ENCODE measurements at regions not wholly inside any gene's neighbourhood (a gene's known extent, or its start where the extent isn't known, plus 50 kb on each side); places are given as distances from the start of the nearest gene placed in this dataset.
A peak's percentile ranks its signal among the peaks of the same experiment; 100 is the strongest.

- Histone ChIP-seq H3K36me3 (ENCODE audit: insufficient read depth) (no peaks in the 10 kb centered on the region), H2AFZ (ENCODE audit: low read depth) (no peak overlapping the region), H3K79me2 (ENCODE audit: insufficient read depth, low read depth) (no peaks in the 10 kb centered on the region), H3K4me3 (IDR thresholded peaks at IDR 0.05; ENCODE audit: insufficient read depth, low read depth, low read length) (no peak overlapping the region), H3K4me2 (no peak overlapping the region), H4K20me1 (ENCODE audit: insufficient read depth) (no peaks in the 10 kb centered on the region), H3K4me1 (ENCODE audit: low read depth, poor library complexity, severe bottlenecking) (no peaks in the 10 kb centered on the region), H3K9ac (no peak overlapping the region), H3K27me3 (ENCODE audit: insufficient read depth, low read depth) (no peaks in the 10 kb centered on the region), H3K27ac (no peak overlapping the region)
- no peak for TF ChIP-seq CTCF (conservative IDR thresholded peaks at IDR 0.05; ENCODE audit: low read depth, low read length)
Measured at GRCh38 chr6:134647861-134648260, 302.0 kb downstream of the ALDH8A1 start.

GRCh38 chr6:134642819-134643218 is 307.1 kb downstream of the ALDH8A1 start:
- H3K4me3 ChIP-seq (IDR thresholded peaks at IDR 0.05; ENCODE audit: insufficient read depth, low read depth, low read length): no peak overlapping the region

GRCh38 chr6:134642279-134642678 is 307.6 kb downstream of the ALDH8A1 start:
- H3K4me1 ChIP-seq (ENCODE audit: low read depth, poor library complexity, severe bottlenecking): peaks cover 38% of the 10 kb centered on the region
- H2AFZ ChIP-seq (ENCODE audit: low read depth): no peak overlapping the region
- no peak for TF ChIP-seq CTCF (conservative IDR thresholded peaks at IDR 0.05; ENCODE audit: low read depth, low read length)
- no peak overlapping the region for H3K27ac ChIP-seq
- no peak overlapping the region for H3K9ac ChIP-seq
- no peak overlapping the region for H3K4me2 ChIP-seq
- no peak overlapping the region for H3K4me3 ChIP-seq (IDR thresholded peaks at IDR 0.05; ENCODE audit: insufficient read depth, low read depth, low read length)
- H3K79me2 ChIP-seq (ENCODE audit: insufficient read depth, low read depth): no peaks in the 10 kb centered on the region
- no peaks in the 10 kb centered on the region for H3K27me3 ChIP-seq (ENCODE audit: insufficient read depth, low read depth)
- no peaks in the 10 kb centered on the region for H3K36me3 ChIP-seq (ENCODE audit: insufficient read depth)
- no peaks in the 10 kb centered on the region for H4K20me1 ChIP-seq (ENCODE audit: insufficient read depth)

More at GRCh38 chr6:134642819-134643218, 307.1 kb downstream of the ALDH8A1 start:
- Histone ChIP-seq H3K27ac (no peak overlapping the region), H2AFZ (ENCODE audit: low read depth) (no peak overlapping the region), H3K36me3 (ENCODE audit: insufficient read depth) (no peaks in the 10 kb centered on the region), H4K20me1 (ENCODE audit: insufficient read depth) (no peaks in the 10 kb centered on the region), H3K4me2 (no peak overlapping the region), H3K27me3 (ENCODE audit: insufficient read depth, low read depth) (no peaks in the 10 kb centered on the region), H3K79me2 (ENCODE audit: insufficient read depth, low read depth) (no peaks in the 10 kb centered on the region), H3K9ac (no peak overlapping the region), H3K4me1 (ENCODE audit: low read depth, poor library complexity, severe bottlenecking) (peaks cover 32% of the 10 kb centered on the region)
- no peak for TF ChIP-seq CTCF (conservative IDR thresholded peaks at IDR 0.05; ENCODE audit: low read depth, low read length)

GRCh38 chr6:134640975-134641429 is 308.9 kb downstream of the ALDH8A1 start:
- Histone ChIP-seq H3K27me3 (ENCODE audit: insufficient read depth, low read depth) (no peaks in the 10 kb centered on the region), H3K4me3 (IDR thresholded peaks at IDR 0.05; ENCODE audit: insufficient read depth, low read depth, low read length) (no peak overlapping the region), H3K4me1 (ENCODE audit: low read depth, poor library complexity, severe bottlenecking) (peaks cover 50% of the 10 kb centered on the region), H3K79me2 (ENCODE audit: insufficient read depth, low read depth) (no peaks in the 10 kb centered on the region), H3K9ac (no peak overlapping the region), H2AFZ (ENCODE audit: low read depth) (peak overlapping the region; percentile 27; the same call in 1 of the 2 replicates), H3K27ac (no peak overlapping the region), H4K20me1 (ENCODE audit: insufficient read depth) (no peaks in the 10 kb centered on the region), H3K36me3 (ENCODE audit: insufficient read depth) (no peaks in the 10 kb centered on the region), H3K4me2 (peak overlapping the region; percentile 14; the same call in 1 of the 2 replicates)
- peak; percentile 96 for TF ChIP-seq CTCF (conservative IDR thresholded peaks at IDR 0.05; ENCODE audit: low read depth, low read length)

All from KMS-11 (cell line).